ENCODE measurements at regions not wholly inside any gene's neighbourhood (a gene's known extent, or its start where the extent isn't known, plus 50 kb on each side); places are given as distances from the start of the nearest gene placed in this dataset.

- H3K36me3 Mint-ChIP-seq (ENCODE audit: insufficient read depth): peaks cover 3% of the 10 kb centered on the region
- TF ChIP-seq, protein P1, sequence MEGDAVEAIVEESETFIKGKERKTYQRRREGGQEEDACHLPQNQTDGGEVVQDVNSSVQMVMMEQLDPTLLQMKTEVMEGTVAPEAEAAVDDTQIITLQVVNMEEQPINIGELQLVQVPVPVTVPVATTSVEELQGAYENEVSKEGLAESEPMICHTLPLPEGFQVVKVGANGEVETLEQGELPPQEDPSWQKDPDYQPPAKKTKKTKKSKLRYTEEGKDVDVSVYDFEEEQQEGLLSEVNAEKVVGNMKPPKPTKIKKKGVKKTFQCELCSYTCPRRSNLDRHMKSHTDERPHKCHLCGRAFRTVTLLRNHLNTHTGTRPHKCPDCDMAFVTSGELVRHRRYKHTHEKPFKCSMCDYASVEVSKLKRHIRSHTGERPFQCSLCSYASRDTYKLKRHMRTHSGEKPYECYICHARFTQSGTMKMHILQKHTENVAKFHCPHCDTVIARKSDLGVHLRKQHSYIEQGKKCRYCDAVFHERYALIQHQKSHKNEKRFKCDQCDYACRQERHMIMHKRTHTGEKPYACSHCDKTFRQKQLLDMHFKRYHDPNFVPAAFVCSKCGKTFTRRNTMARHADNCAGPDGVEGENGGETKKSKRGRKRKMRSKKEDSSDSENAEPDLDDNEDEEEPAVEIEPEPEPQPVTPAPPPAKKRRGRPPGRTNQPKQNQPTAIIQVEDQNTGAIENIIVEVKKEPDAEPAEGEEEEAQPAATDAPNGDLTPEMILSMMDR (IDR thresholded peaks at IDR 0.05; ENCODE audit: unreplicated experiment): no peak
Measured at GRCh38 chr4:180084561-180084960, 2158.6 kb upstream of the TENM3 start.

GRCh38 chr4:180086480-180087190, 2156.6 kb upstream of the TENM3 start:
- TF ChIP-seq, protein P1 (IDR thresholded peaks at IDR 0.05; ENCODE audit: unreplicated experiment): no peak
- DNase-seq (ENCODE audit: low spot score, unreplicated experiment): no peak
- Mint-ChIP-seq H3K4me3 (ENCODE audit: low read depth) (no peak overlapping the region), H3K27me3 (peaks cover 5% of the 10 kb centered on the region), H3K4me1 (ENCODE audit: low read depth) (peaks cover 5% of the 10 kb centered on the region), H3K36me3 (ENCODE audit: insufficient read depth) (peaks cover 3% of the 10 kb centered on the region), H3K27ac (no peak overlapping the region), H3K9me3 (ENCODE audit: low read depth) (peaks cover 6% of the 10 kb centered on the region)

More at GRCh38 chr4:180084561-180084960, 2158.6 kb upstream of the TENM3 start:
- no peak for DNase-seq (ENCODE audit: low spot score, unreplicated experiment)
- Mint-ChIP-seq H3K27ac (no peak overlapping the region), H3K27me3 (peaks cover 5% of the 10 kb centered on the region), H3K4me3 (ENCODE audit: low read depth) (no peak overlapping the region), H3K9me3 (ENCODE audit: low read depth) (peaks cover 6% of the 10 kb centered on the region), H3K4me1 (ENCODE audit: low read depth) (peaks cover 20% of the 10 kb centered on the region)

DNA sequence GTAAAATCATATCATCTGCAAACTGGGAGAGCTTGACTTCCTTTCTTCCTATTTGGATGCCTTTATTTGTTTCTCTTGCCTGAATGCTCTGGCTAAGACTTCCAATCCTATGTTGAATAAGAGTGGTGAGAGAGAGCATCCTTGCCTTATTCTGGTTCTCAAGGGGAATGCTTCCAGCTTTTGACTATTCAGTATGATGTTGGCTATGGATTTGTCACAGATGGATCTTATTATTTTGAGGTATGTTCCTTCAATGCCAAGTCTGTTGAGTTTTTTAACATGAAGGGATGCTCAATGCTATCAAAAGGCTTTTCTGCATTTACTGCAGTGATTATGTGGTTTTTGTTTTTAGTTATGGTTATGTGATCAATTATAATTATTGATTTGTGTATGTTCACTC, 2144.6 kb upstream of the TENM3 start:
- TF ChIP-seq, protein P1 (IDR thresholded peaks at IDR 0.05; ENCODE audit: unreplicated experiment): no peak
- H3K9me3 Mint-ChIP-seq (ENCODE audit: low read depth): peaks cover 15% of the 10 kb centered on the region

GRCh38 chr4:180099957-180100356, 2143.2 kb upstream of the TENM3 start:
- peaks cover 15% of the 10 kb centered on the region for H3K9me3 Mint-ChIP-seq (ENCODE audit: low read depth)
- TF ChIP-seq, protein P1 (IDR thresholded peaks at IDR 0.05; ENCODE audit: unreplicated experiment): no peak
- peaks cover 4% of the 10 kb centered on the region for H3K36me3 Mint-ChIP-seq (ENCODE audit: insufficient read depth)
- peak overlapping the region; percentile 12 for H3K27ac Mint-ChIP-seq
- no peaks in the 10 kb centered on the region for H3K27me3 Mint-ChIP-seq
- H3K4me1 Mint-ChIP-seq (ENCODE audit: low read depth): peaks cover 2% of the 10 kb centered on the region
- DNase-seq (ENCODE audit: low spot score, unreplicated experiment): no peak
- H3K4me3 Mint-ChIP-seq (ENCODE audit: low read depth): no peak overlapping the region

More for the DNA sequence above, 2144.6 kb upstream of the TENM3 start:
- Mint-ChIP-seq H3K36me3 (ENCODE audit: insufficient read depth) (peaks cover 4% of the 10 kb centered on the region), H3K27ac (no peak overlapping the region), H3K27me3 (no peaks in the 10 kb centered on the region), H3K4me3 (ENCODE audit: low read depth) (no peak overlapping the region), H3K4me1 (ENCODE audit: low read depth) (peaks cover 2% of the 10 kb centered on the region)
- DNase-seq (ENCODE audit: low spot score, unreplicated experiment): no peak

DNA sequence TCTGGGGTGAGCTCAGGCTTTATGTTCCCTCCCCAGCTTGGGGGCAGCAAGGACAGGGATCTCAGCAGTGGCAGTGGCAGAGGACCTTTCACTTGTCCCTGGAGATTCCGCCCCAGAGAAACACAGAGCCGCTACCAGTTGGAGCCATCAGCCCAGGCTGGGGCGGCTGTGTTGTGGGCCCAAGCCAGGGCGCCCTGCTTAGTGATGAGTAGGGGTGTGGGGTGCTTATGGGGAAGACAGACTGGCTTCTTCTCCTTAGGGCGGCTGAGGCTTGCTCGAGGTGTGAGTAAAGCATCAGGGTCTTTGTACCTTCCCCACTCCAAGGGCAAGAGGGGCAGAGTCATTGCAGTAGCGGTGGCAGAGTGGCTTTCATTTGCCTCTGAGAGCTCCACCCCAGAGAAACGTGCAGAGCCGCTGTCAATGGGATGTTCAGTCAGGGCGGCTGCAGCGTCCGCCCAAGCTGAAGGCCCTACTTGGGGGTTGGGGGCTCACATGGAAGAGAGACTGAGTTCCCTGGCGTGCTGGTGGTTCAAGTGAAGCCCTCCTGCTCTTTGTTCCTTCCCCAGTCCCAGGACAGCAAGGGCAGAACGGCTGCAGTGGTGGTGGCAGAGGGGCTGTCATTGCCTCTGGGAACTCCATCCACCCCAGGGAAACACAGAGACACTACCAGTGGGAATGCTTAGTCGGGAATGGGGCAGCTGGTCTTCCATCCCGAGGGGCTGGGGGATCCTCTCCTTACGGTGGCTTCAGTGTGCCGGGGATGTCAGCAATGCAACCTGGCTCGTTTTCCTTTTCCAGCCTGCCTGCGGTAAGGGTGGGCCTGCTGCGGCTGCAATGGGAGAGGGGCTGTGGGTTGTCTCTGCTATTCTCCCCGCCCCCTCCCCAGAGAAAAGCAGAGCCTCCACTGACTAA, 2142.5 kb upstream of the TENM3 start:
- H3K9me3 Mint-ChIP-seq (ENCODE audit: low read depth): peaks cover 15% of the 10 kb centered on the region
- H3K27me3 Mint-ChIP-seq: no peaks in the 10 kb centered on the region
- TF ChIP-seq, protein P1 (IDR thresholded peaks at IDR 0.05; ENCODE audit: unreplicated experiment): no peak
- no peak for DNase-seq (ENCODE audit: low spot score, unreplicated experiment)
- H3K36me3 Mint-ChIP-seq (ENCODE audit: insufficient read depth): peaks cover 4% of the 10 kb centered on the region
- peaks cover 2% of the 10 kb centered on the region for H3K4me1 Mint-ChIP-seq (ENCODE audit: low read depth)
- no peak overlapping the region for H3K27ac Mint-ChIP-seq
- no peak overlapping the region for H3K4me3 Mint-ChIP-seq (ENCODE audit: low read depth)
